Nucleus accumbens (tissue), 56 donors: ENCODE measurements at regions not wholly inside any gene's neighbourhood (a gene's known extent, or its start where the extent isn't known, plus 50 kb on each side); places are given as distances from the start of the nearest gene placed in this dataset.

Source experiments
- DNase-seq, 56 donors: peaks; one replicate each; lab custom pipeline; 2025; lab: John Stamatoyannopoulos, UW

DNA sequence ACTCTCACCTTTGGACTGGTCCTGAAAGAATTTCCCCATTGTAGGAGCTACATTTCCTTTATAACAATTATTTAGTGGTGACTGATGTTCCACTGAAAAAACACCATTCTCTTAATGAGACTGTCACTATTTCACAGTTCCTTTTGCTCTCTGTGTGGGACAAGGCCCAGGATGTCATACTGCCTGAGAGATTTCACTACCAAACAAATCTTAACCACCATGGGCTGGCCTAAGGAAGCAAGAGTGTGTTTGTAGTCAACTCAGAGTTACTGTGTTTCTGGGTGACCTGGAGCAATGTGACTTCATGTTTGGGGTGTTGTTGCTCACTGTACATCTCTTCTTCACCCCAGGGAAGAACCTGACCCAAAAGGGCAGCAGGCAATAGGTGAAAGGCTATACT is 50.1 kb upstream of the ZNF608 start:
- no peak for DNase-seq

DNA sequence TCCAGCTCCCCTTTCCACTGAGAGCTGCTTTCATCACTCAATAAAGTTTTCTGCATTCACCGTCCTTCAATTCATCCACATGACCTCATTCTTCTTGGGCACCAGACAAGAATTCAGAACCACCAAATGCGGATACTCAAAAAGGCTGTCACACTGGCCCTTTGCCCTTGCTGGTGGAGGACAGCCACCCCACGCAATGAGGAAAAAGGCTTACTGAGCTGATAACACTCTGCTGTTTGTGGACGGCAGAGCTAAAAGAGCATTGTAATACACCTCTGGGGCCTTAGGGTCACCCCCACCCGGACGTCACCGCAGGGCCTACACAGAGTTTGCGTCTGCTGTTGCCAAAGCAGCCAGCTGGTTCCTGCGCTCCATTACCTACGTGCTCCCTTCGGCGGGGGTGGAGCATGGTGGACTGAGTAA is 51.2 kb upstream of the ZNF608 start:
- DNase-seq = no peak

- DNase-seq = no peak
Measured at GRCh38 chr5:124798890-124799289, 52.5 kb upstream of the ZNF608 start.

- DNase-seq = no peak
Measured at GRCh38 chr5:124801551-124801950, 55.1 kb upstream of the ZNF608 start.

DNA sequence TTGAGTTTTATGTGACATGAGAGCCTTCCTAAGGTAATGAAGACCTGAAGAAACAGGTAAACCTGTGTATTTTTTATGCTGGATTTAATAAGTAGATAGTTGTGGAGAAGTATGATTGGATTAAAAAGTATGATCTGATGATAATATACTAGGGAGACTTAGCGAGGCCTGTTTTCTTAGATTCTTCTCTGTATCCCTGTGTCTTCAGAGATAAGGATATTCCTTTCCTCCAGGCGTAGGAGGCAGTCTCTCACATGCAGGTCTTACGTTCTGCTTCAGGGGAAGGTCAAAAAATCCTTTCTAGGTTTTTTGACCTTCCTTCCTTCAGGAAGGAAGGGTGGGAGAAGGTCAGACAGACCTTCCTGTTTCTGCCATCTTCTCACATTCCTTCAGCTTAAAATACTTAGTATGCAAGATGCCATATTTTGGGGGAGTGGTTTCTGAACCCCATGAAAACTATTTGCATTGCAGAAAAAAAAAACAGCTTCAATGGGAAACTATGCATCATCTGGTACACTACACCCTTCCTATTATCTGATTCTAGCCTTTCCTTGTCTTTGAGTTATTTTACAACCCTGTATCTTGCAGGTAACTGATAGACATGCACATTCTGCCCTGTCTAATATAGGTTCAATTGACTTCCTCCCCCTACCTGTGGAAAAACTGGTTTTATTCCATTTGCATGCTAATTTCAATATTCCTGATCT is 57.3 kb upstream of the ZNF608 start:
- no peak for DNase-seq

DNA sequence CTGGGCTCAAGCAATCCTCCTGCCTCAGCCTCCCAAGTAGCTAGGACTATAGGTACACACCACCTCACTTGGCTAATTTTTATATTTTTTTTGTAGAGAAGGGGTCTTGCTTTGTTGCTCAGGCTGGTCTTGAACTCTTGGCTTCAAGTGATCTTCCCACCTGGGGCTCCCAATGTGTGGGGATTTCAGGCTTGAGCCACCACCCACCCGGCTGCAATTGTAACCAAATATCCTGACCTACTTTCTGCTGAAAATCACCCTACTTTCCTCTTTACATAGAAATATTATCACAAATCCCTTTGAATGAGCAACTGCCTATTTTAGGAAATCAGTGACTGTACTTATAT is 59.6 kb upstream of the ZNF608 start:
- no peak for DNase-seq

- peak in 35 of 56 donors; percentile 2 to 80 (median 16) for DNase-seq
Measured at GRCh38 chr5:124806373-124807077, 60.1 kb upstream of the ZNF608 start.

DNA sequence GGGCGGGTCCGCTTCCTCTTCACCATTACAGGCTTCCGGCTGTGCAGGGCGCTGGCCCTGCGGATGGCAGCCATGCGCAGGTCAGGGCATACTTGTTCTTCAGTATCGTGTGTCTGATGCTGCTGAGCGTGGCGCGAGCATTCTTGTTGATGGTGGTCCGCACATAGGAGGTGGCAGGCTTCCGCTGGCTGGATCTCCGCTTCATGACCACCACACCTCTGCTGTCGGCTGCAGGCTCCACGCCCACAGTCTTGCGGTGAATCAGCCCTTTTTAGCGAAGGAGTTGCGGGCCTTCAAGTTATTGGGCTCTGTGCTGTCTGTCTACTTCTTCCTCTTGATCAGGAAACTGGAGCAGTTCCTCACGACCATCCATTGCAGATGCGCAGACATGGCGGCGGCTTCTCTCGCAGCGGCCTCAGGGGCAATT is 62.4 kb upstream of the ZNF608 start:
- DNase-seq = no peak

DNA sequence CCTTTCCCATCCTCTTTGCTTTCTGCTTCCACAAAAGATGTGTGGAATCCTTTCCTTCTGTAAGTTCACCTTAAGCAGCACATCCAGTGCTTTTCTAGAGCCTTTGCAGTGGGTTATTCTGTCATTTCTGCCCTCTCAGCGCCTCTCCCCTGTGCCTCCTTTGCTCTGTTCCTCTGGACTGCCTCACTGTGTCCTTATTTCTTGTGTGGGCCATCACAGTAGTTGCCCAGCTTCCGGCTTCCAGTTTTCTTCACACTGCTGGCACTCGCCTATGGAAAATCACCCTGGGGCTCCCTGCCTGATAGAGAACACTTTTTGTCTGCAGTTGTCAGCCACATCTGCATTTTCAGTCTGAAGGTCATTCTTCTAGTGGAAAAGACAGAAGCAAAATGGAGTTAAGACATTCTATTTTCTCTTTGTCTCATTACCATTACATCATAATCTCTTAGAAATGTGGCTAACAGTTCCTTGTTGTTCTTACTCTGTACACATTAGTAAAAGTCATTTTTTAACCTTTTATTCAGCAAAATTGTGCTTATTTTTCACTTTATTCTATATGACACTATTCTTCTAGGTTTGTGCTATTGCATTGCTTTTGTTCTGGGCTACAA is 64.1 kb upstream of the ZNF608 start:
- DNase-seq = peak in 8 of 56 donors; percentile 0 to 12 (median 4)

DNA sequence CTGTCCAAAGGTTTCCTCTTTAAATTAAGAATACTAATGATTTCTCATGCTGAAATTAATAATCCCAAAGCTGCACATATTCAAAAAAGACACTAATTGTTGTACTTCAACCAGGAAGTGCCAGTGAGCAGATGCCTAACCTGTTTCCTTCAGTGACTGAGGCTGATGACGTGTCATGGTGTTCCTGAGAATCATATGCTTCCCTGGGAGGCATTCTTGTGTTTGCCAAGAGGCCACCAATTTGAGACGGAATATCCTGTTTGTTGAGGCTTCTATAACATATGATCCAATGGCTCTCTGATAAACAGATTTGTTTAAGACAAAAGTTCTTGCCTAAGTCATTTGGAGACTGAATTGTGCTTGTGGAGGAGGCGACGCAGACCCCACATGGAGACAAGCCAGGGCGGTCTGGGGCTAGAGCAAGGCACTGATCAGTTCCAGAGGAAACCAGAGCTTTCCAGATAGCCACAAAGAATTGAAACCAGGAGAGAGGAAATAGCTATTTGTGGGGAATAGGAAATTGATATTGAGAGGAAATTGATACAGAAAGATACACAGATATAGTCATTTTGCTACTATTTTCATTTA is 66.4 kb upstream of the ZNF608 start:
- DNase-seq = no peak

GRCh38 chr5:124816381-124816780 is 69.9 kb upstream of the ZNF608 start:
- DNase-seq = no peak

DNA sequence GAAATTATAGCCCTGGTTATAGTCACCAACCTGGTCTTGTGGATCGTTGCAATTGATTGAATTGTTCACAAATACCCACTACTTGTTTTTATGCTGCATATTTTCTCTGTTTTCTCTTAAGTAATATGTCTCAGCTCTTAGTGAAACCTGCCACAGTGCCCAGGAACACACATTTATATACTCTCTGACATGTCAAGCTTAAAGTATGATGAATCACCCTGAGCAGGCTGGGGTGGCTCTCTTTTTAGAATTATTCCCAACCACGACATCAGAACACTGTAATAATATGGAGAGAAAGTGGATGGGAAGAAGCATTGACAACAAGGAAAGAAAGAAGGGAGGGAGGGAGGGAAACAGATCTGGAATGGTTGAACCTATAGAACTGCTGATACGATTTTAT is 72.8 kb upstream of the ZNF608 start:
- no peak for DNase-seq

GRCh38 chr5:124822647-124823046 is 76.2 kb upstream of the ZNF608 start:
- DNase-seq = no peak

DNA sequence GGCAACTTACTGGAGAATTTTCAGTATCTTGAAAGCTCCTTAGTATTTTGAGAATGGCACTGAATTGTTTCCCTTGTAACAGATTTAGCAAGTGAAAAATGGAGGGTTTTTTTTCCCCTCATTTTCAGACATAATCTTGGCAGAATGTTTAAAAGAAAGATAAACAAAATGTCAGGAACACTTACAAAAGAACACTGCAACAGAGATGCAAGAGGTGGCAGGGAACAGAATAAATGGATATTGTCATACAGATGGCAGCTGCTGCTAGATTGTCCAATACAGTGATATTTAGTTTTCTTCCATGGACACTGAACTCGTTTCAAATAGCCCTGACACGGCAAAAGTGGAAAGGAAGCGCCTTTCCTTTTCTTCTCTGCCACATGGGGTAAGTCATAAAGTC is 76.9 kb upstream of the ZNF608 start:
- DNase-seq = peak in 4 of 56 donors; percentile 0 to 12 (median 6)

DNA sequence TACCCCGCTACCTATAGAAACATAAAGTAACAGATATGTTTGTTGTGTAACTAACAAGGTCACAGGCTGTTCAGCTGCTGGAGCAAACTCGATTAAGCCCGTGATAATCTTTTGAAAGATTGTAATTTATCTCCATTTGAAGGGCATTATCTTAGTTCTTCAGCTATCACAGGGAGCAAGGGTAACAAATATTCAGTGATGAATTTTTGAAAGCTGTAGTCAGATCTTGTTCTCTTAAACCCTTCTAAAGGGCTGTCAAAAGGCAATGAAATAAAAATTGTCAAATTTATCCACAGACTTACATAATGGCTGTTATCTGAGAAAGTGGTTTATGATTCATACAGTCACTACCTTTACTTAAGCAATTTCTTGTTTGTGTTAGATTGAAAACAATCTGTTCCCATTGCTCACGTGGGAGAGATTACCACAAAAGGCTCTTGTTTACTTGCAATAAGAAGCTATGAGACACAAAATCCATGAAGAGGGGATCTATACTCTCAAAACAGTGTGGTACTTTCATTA is 78.3 kb upstream of the ZNF608 start:
- no peak for DNase-seq

DNA sequence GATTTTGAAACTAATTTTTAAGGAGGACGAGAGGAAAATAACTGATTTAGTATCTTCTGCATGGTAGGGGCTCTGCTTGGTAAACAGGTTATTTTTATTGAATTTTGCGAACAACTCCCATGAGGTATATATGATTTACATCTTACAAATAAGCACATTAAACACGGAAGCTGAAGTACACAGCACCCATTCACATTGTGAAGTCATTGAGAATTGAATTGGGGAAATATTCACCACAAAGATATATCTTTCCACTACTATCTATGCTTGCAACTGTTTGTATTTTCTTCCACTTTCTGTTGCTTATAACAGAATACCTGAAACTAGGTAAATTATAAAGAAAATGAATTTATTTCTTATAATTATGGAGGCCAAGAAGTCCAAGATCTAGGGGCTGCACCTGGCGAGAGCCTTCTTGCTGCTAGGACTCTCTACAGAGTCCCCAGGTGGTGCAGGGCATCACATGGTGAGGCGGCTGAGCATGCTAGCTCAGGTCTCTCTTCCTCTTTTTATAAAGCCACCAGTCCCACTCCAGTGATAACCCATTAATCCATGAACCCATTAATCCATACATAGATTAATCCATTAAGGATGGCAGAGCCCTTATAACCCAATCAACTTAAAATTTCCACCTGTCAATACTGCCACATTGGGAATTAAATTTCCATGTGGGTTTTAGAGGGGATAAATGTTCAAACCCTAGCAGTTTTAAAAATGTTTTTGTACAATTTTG is 79.0 kb upstream of the ZNF608 start:
- no peak for DNase-seq

DNA sequence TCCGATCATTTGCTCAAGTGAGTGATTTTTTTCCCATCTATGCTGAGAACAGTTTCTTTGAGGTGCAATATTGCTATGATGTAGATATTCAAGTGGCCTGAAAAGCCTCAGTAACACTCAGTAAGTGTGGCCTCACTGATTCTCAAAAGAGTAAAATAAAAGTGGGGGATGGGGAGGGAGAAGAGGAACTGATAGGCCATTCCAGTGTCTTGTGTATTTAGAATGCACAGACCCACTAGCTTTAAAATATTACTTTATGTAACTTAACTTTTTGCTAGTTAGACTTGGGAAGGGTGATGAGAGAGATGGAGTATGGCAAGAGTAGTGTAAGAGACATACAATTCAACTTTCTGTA is 79.5 kb upstream of the ZNF608 start:
- no peak for DNase-seq

GRCh38 chr5:124828731-124829234 is 82.3 kb upstream of the ZNF608 start:
- no peak for DNase-seq

GRCh38 chr5:124831687-124832240 is 85.3 kb upstream of the ZNF608 start:
- DNase-seq = no peak

DNA sequence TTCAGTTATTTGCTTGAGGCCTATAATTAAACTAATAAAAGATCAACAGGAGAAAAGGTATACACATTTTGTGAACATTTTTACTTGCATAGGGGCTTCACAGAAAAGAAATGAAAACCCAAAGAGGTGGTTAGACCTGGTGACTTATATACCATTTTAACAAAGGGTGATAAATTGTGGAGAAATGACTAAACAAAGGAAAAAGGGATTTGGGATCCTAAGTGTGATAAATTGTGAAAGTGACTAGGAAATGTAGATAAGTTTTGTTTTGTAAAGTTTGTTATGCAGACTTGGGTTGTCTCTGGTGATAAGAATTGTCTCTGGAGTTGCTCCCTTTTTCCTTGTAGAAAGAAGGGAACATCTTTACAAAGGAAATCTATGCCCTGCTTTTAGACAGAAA is 86.1 kb upstream of the ZNF608 start:
- no peak for DNase-seq
